G401 (cell line): ENCODE measurements at regions not wholly inside any gene's neighbourhood (a gene's known extent, or its start where the extent isn't known, plus 50 kb on each side); places are given as distances from the start of the nearest gene placed in this dataset.
A peak's percentile ranks its signal among the peaks of the same experiment; 100 is the strongest.
"Not testable (repeated sequence)": the region's sequence is repeated elsewhere in the genome, so short reads cannot be mapped to it uniquely, and the experiment has no call there.

Experiments
- DNase-seq: peaks from one replicate; pipeline ENCODE4 v3.0.0-alpha.2; 2015; ENCODE audit warnings: low spot score
- in situ Hi-C: cut with HindIII; loops from 2 replicates; pipeline ENCODE4 v1.10.0; 2016; ENCODE audit warnings: low sequenced_read_pairs, mixed read lengths

GRCh38 chr22:22697377-22698117, 53.1 kb downstream of the GGTLC2 start:
- DNase-seq: no peak
- in situ Hi-C loops: no loop called here

DNA sequence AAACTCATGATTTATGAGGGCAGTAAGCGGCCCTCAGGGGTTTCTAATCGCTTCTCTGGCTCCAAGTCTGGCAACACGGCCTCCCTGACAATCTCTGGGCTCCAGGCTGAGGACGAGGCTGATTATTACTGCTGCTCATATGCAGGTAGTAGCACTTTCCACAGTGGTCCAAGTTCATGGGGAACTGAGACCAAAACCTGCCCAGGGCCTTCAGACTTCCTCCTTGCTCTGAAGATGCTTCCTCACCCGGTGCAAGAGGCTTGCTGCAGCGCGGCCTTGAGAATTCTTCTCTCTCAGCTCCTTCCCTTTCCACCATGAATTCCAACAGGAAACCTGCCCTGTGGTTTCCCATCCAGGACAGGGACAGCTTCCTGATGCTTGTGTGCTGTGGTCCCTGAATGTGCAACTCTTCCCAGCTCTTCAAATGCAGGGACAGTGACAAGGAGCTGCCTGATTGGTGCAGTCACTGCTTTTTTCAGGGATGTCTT, 53.9 kb downstream of the GGTLC2 start:
- in situ Hi-C loops: no loop called here
- no peak for DNase-seq

DNA sequence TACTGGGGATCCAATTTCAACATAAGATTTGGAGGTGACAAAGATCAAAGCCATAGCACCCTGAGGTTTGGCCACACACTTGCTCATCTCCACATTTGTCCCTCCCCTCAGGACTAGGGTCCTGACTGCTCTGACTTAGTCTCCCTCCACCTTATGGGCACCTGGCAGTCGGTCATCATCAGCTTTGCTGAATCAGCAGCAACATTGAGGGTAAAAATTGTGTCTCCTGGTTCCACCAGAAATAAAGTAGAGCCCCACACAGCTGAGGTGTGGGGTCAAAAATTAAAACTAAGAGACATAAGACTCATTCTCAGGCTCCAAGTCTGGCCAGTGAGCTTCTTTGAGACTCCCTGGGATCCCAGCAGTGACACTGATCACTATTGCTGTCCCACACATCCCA, 56.2 kb downstream of the GGTLC2 start:
- in situ Hi-C loops: no loop called here
- DNase-seq: no peak

DNA sequence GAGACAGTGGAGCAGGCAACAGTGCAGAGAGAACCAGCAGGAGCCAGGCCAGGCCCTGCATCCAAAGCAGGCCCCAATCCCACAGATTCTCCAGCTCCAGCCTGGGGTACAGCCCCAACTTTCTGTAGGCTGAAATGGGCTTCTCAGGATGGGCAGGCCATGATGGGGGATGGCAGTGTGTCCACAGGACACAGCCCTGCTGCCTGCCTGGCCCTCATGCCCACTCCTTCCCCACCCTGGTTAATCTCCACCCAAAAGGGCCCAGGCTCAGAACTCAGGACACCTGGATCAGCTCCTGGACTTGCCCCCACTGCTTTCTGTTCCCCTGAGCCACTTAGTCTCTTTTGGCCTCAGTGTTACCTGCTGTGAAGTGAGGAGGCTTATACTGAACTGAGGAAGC, 57.1 kb downstream of the GGTLC2 start:
- in situ Hi-C loops, DNase-seq: not testable (repeated sequence)

- in situ Hi-C loops: no loop called here
- peak; percentile 6 for DNase-seq
These were observed 58.1 kb downstream of the GGTLC2 start for GRCh38 chr22:22702237-22703202.

DNA sequence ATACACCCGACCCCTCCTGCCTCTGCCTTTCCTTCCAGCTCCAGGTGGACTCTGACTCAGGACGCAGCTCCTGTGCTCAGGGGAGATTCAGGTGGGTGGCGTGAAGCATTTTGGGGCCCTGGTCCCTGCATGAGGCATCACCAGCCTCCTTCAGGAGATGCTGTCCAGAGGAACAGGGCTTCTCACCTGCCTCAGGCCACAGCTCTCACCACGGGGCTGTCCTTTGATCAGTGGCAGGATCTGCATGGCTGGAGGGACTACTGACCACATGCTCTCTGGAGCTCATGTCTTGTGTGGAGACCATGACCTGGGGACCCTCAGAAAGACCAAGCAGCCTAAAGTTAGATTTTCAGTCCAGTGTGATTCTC, 58.8 kb downstream of the GGTLC2 start:
- DNase-seq: no peak
- in situ Hi-C loops: no loop called here

GRCh38 chr22:22703715-22704114, 59.3 kb downstream of the GGTLC2 start:
- no peak for DNase-seq
- in situ Hi-C loops: no loop called here

GRCh38 chr22:22704156-22704946, 59.9 kb downstream of the GGTLC2 start:
- in situ Hi-C loops: no loop called here

GRCh38 chr22:22705328-22706100, 61.1 kb downstream of the GGTLC2 start:
- in situ Hi-C loops: no loop called here
- no peak for DNase-seq

More at GRCh38 chr22:22704156-22704946, 59.9 kb downstream of the GGTLC2 start:
- no peak for DNase-seq

DNA sequence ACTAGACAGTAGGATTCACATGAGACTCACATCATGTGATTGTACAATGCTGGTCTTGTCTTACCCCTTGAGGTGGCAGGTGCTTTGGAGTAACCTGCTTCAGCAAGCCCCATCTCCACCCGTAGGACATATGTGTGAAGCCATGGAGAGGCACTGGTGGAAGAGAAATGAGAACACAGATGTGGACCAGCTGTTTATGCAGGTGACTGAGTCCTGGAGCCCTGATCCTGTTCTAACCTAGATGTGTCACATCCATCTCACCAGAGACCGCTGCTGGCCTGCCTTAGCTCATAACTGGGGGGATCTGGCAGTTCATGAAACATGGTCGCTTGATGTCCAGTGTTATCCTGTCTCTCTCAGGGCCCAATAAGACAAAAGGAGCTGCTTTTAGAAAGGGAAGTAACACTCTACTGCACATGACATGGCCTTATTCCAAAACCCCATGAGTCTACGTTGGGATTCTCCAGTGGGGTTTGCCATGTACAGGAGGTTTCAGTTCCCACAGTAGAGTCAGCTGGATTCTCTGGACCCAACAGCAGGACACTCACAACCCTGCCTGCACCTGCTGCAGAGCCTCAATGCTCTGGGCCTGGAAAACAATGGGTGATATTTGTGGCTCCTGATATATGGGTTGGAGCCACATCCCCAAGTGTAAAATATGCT, 62.0 kb downstream of the GGTLC2 start:
- DNase-seq: no peak
- in situ Hi-C loops: no loop called here

- DNase-seq: no peak
- in situ Hi-C loops: no loop called here
These were observed 65.5 kb downstream of the GGTLC2 start for GRCh38 chr22:22709719-22710445.

GRCh38 chr22:22710719-22711531, 66.5 kb downstream of the GGTLC2 start:
- in situ Hi-C loops: no loop called here
- DNase-seq: peak; percentile 55

DNA sequence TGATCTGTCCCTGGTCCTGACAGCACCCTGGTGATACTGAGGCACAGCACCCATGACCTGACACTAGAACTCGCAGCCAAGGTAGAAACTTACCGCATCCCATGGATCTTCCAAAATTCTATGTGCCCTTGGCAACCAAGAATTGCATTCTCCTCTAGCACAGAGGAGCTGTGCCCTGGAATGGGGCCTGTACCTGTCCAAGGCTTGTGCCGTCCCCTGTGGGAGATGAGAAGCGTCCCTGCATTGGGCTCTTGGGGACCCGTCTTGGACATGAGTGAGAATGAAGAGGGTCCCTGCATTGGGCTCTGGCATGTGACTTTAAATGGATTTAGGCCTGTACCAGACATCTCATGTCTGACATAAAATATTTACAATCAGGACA, 67.1 kb downstream of the GGTLC2 start:
- in situ Hi-C loops: no loop called here
- no peak for DNase-seq

DNA sequence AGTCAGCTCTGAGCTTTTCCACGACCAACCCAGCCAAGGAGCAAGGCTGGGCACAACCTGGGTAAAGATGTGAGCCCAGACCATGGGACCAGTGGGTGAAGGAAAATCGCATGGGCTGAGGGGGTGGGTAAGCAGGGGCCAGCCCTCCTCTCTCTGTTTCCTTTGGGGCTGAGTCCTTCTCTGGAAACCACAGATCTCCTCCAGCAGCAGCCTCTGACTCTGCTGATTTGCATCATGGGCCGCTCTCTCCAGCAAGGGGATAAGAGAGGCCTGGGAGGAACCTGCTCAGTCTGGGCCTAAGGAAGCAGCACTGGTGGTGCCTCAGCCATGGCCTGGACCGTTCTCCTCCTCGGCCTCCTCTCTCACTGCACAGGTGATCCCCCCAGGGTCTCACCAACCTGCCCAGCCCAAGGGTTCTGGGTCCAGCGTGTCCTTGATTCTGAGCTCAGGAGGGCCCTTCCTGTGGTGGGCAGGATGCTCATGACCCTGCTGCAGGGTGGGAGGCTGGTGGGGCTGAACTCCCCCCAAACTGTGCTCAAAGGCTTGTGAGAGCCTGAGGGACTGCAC, 67.8 kb downstream of the GGTLC2 start:
- no peak for DNase-seq
- in situ Hi-C loops: no loop called here

GRCh38 chr22:22712666-22713365, 68.4 kb downstream of the GGTLC2 start:
- in situ Hi-C loops: no loop called here
- no peak for DNase-seq

DNA sequence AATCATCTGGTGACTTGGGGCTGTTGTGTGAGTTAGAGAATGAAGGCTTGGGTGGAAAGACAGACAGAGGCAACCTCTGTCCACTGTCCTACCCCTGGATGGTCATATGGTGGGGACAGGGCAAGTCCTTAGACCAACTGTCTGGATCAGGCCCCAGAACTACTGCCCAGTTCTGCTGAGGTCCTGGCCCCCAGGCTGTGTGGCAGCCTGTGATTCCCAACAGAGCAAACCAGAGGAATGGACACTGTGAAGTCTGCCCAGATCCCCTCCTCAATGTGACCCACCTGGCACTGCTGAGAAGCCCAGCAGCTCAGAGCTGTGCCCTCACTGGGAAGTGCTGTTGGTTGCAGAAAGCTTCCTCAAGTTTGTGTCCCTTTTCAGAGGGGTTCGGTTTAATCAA, 69.0 kb downstream of the GGTLC2 start:
- no peak for DNase-seq
- in situ Hi-C loops: no loop called here
